SK-N-SH (cell line): ENCODE measurements at regions not wholly inside any gene's neighbourhood (a gene's known extent, or its start where the extent isn't known, plus 50 kb on each side); places are given as distances from the start of the nearest gene placed in this dataset.

ENCODE experiments used
- CTCF ChIP-seq: fragments of 200-600 bp; sonication (generic); IDR thresholded peaks from 2 replicates; pipeline ENCODE4 v1.6.1; 2017; ENCODE audit warnings: antibody characterized with exemption, mild to moderate bottlenecking, moderate library complexity
- FOSL2 ChIP-seq: IDR thresholded peaks from 2 replicates; pipeline ENCODE4 v1.4.0; 2012; ENCODE audit warnings: low read depth, mild to moderate bottlenecking, moderate library complexity, borderline replicate concordance
- POLR2AphosphoS5 ChIP-seq: IDR thresholded peaks from 2 replicates; pipeline ENCODE4 v1.6.1; 2012; ENCODE audit warnings: low read depth, low read length
- REST ChIP-seq: IDR thresholded peaks from 2 replicates; pipeline ENCODE4 v1.6.1; 2012; ENCODE audit warnings: mild to moderate bottlenecking, low read depth, low read length, moderate library complexity
- SIN3A ChIP-seq: IDR thresholded peaks from 2 replicates; pipeline ENCODE4 v1.6.1; 2012; ENCODE audit warnings: low read depth, mild to moderate bottlenecking, low read length, moderate library complexity, borderline replicate concordance
- TAF1 ChIP-seq: IDR thresholded peaks from 2 replicates; pipeline ENCODE4 v1.6.1; 2012; ENCODE audit warnings: low read depth, mild to moderate bottlenecking, low read length, moderate library complexity, borderline replicate concordance
- TCF12 ChIP-seq: IDR thresholded peaks from 2 replicates; pipeline ENCODE4 v1.4.0; 2012

- TF ChIP-seq SIN3A (no peak), POLR2AphosphoS5 (no peak), TCF12 (no peak), TAF1 (no peak), CTCF (no peak), REST (no peak), FOSL2 (no peak)
Observed at GRCh38 chr3:59620325-59620724, 570.5 kb upstream of the CFAP20DC start.
